H9 (cell line): ENCODE measurements at regions not wholly inside any gene's neighbourhood (a gene's known extent, or its start where the extent isn't known, plus 50 kb on each side); places are given as distances from the start of the nearest gene placed in this dataset.

Experiments used
- DNase-seq: peaks from one replicate; pipeline ENCODE4 v3.0.0-alpha.2; 2017
- H2AFZ ChIP-seq: one replicate; pipeline ENCODE4 v1.6.1; 2013; ENCODE audit warnings: mild to moderate bottlenecking, low read length, control low read depth, moderate library complexity
- H2AK5ac ChIP-seq: 2 replicates; pipeline ENCODE4 v1.6.1; 2013; ENCODE audit warnings: low read length, control low read depth, mixed read lengths; ENCODE audit not compliant: insufficient read length
- H2BK120ac ChIP-seq: one replicate; pipeline ENCODE4 v1.6.1; 2013; ENCODE audit warnings: low read depth, mild to moderate bottlenecking, low read length, control low read depth, inconsistent platforms; ENCODE audit not compliant: poor library complexity, severe bottlenecking
- H2BK12ac ChIP-seq: 2 replicates; pipeline ENCODE4 v1.6.1; 2013; ENCODE audit warnings: low read length, control low read depth, mixed read lengths, low read depth; ENCODE audit not compliant: insufficient read length
- H2BK15ac ChIP-seq: 2 replicates; pipeline ENCODE4 v1.6.1; 2013; ENCODE audit warnings: low read depth, low read length, control low read depth
- H2BK20ac ChIP-seq: one replicate; pipeline ENCODE4 v1.6.1; 2013; ENCODE audit warnings: low read depth, mild to moderate bottlenecking, low read length, control low read depth, inconsistent platforms; ENCODE audit not compliant: poor library complexity, severe bottlenecking
- H2BK5ac ChIP-seq: 2 replicates; pipeline ENCODE4 v1.6.1; 2013; ENCODE audit warnings: low read length, control low read depth, mixed read lengths; ENCODE audit not compliant: insufficient read length
- H3K14ac ChIP-seq: 2 replicates; pipeline ENCODE4 v1.6.1; 2013; ENCODE audit warnings: low read length, control low read depth; ENCODE audit not compliant: insufficient read depth
- H3K18ac ChIP-seq: 2 replicates; pipeline ENCODE4 v1.6.1; 2013; ENCODE audit warnings: low read depth, mild to moderate bottlenecking, mixed read lengths, low read length, control low read depth; ENCODE audit not compliant: insufficient read length
- H3K23ac ChIP-seq: 2 replicates; pipeline ENCODE4 v1.6.1; 2013; ENCODE audit warnings: low read length, control low read depth, mixed read lengths, low read depth; ENCODE audit not compliant: insufficient read length
- H3K23me2 ChIP-seq: 2 replicates; pipeline ENCODE4 v1.6.1; 2013; ENCODE audit warnings: low read depth, mild to moderate bottlenecking, mixed read lengths, low read length, control low read depth; ENCODE audit not compliant: insufficient read length, poor library complexity, severe bottlenecking
- H3K27ac ChIP-seq: 2 replicates; pipeline ENCODE4 v1.5.1; 2013; ENCODE audit warnings: low read length, control low read depth, mixed read lengths, low read depth; ENCODE audit not compliant: insufficient read length
- H3K27me3 ChIP-seq: 2 replicates; pipeline ENCODE4 v1.6.1; 2013; ENCODE audit warnings: low read length, control low read depth, inconsistent platforms; ENCODE audit not compliant: insufficient read depth
- H3K4ac ChIP-seq: 2 replicates; pipeline ENCODE4 v1.6.1; 2013; ENCODE audit warnings: low read depth, mild to moderate bottlenecking, control low read depth, inconsistent platforms, low read length, moderate library complexity
- H3K4me1 ChIP-seq: 2 replicates; pipeline ENCODE4 v1.6.1; 2013; ENCODE audit warnings: low read length, control low read depth, inconsistent platforms; ENCODE audit not compliant: insufficient read depth
- H3K4me2 ChIP-seq: 2 replicates; pipeline ENCODE4 v1.6.1; 2013; ENCODE audit warnings: low read length, control low read depth, mixed read lengths; ENCODE audit not compliant: insufficient read length, insufficient read depth
- H3K56ac ChIP-seq: 2 replicates; pipeline ENCODE4 v1.6.1; 2013; ENCODE audit warnings: low read depth, mild to moderate bottlenecking, mixed read lengths, low read length, control low read depth; ENCODE audit not compliant: insufficient read length
- H3K79me1 ChIP-seq: 2 replicates; pipeline ENCODE4 v1.6.1; 2013; ENCODE audit warnings: low read depth, mild to moderate bottlenecking, moderate library complexity, low read length, control low read depth, inconsistent platforms; ENCODE audit not compliant: insufficient read depth, poor library complexity, severe bottlenecking
- H3K79me2 ChIP-seq: 2 replicates; pipeline ENCODE4 v1.6.1; 2013; ENCODE audit warnings: low read length, control low read depth, inconsistent platforms; ENCODE audit not compliant: insufficient read depth
- H3K9ac ChIP-seq: 2 replicates; pipeline ENCODE4 v1.6.1; 2013; ENCODE audit warnings: low read length, control low read depth, mixed read lengths; ENCODE audit not compliant: insufficient read length; ENCODE audit errors: extremely low read depth
- H3K9me3 ChIP-seq: one replicate; pipeline ENCODE4 v1.6.1; 2013; ENCODE audit warnings: low read depth, low read length, inconsistent platforms; ENCODE audit not compliant: control insufficient read depth
- H3T11ph ChIP-seq: one replicate; pipeline ENCODE4 v1.6.1; 2013; ENCODE audit warnings: mild to moderate bottlenecking, low read length, control low read depth, inconsistent platforms
- H4K20me1 ChIP-seq: one replicate; pipeline ENCODE4 v1.6.1; 2013; ENCODE audit not compliant: control insufficient read depth, insufficient read length, insufficient read depth
- H4K5ac ChIP-seq: 2 replicates; pipeline ENCODE4 v1.6.1; 2013; ENCODE audit warnings: low read depth, mild to moderate bottlenecking, mixed read lengths, low read length, control low read depth; ENCODE audit not compliant: insufficient read length
- H4K8ac ChIP-seq: replicated peaks from 2 replicates; pipeline ENCODE4 v1.6.1; 2013; ENCODE audit warnings: low read length, control low read depth, mixed read lengths, low read depth; ENCODE audit not compliant: insufficient read length
- H4K91ac ChIP-seq: 2 replicates; pipeline ENCODE4 v1.6.1; 2013; ENCODE audit warnings: low read depth, mild to moderate bottlenecking, moderate library complexity, mixed read lengths, low read length, control low read depth; ENCODE audit not compliant: insufficient read length
- H3K27ac Mint-ChIP-seq, 3 experiments: 2 replicates in 2 of 3; 3 replicates in 1 of 3; pipeline ENCODE4 v1.8.0; 2020 to 2021; ENCODE audit warnings: mixed read lengths in 3 of 3, mild to moderate bottlenecking in 1 of 3, moderate library complexity in 1 of 3
- H3K27me3 Mint-ChIP-seq: 2 replicates; pipeline ENCODE4 v1.8.0; 2021; ENCODE audit warnings: low read depth, mild to moderate bottlenecking, moderate library complexity, mixed read lengths
- H3K36me3 Mint-ChIP-seq, 3 experiments: 2 replicates in 2 of 3; 3 replicates in 1 of 3; pipeline ENCODE4 v1.8.0; 2020 to 2021; ENCODE audit warnings: low read depth in 3 of 3, mixed read lengths in 3 of 3; ENCODE audit not compliant: insufficient read depth in 1 of 3
- H3K4me1 Mint-ChIP-seq, 2 experiments: 2 replicates each; pipeline ENCODE4 v1.8.0; 2020; ENCODE audit warnings: mixed read lengths in 2 of 2
- H3K4me3 Mint-ChIP-seq, 2 experiments: 2 replicates in 1 of 2; 3 replicates in 1 of 2; pipeline ENCODE4 v1.8.0; 2020 to 2021; ENCODE audit warnings: mild to moderate bottlenecking in 2 of 2, mixed read lengths in 2 of 2, moderate library complexity in 1 of 2
- H3K9me3 Mint-ChIP-seq, 2 experiments: 2 replicates in 1 of 2; 3 replicates in 1 of 2; pipeline ENCODE4 v1.8.0; 2020; ENCODE audit warnings: mild to moderate bottlenecking in 2 of 2, mixed read lengths in 2 of 2, moderate library complexity in 1 of 2
- CTCF ChIP-seq: fragments of 200-600 bp; sonication (generic); conservative IDR thresholded peaks from 3 replicates; pipeline ENCODE4 v1.8.0; 2021; ENCODE audit warnings: antibody characterized with exemption, mild to moderate bottlenecking
- WGBS: extraction: QIAGEN DNeasy Blood & Tissue Kit; methylation state at CpG from one replicate; pipeline ENCODE4 v1.1.7; 2013; ENCODE audit warnings: missing lambda C conversion rate, low lambda C conversion rate, mixed read lengths; ENCODE audit not compliant: insufficient read length; ENCODE audit errors: extremely low coverage; 5-methylcytosine and 5-hydroxymethylcytosine counted together

DNA sequence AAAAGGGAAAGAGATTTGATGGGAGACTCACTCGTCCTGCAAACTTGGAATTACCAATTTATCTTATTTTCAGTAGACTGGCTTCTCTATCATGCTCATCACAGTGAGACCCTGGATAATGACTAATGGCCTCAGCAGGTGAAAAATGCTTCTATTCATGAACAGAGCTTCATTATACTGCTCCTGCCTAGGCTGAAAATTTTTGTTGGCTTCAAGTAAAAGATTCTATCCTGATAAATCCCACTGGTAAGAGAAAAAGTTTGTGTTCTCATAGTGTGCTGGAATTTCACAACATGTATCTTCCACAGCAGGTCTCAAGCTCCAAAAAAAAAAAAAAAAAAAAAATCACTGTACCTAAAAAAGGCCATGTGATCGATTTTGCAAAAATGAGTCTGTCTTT is 329.3 kb upstream of the FZD8 start:
- no peaks in the 10 kb centered on the region for H3K9me3 ChIP-seq
- no peak overlapping the region for H3K56ac ChIP-seq
- H4K20me1 ChIP-seq: no peaks in the 10 kb centered on the region
- no peaks in the 10 kb centered on the region for H3K23me2 ChIP-seq
- H3K23ac ChIP-seq: no peak overlapping the region
- Mint-ChIP-seq H3K4me3 (no peak overlapping the region), H3K27ac (no peak overlapping the region), H3K36me3 (peaks cover 0 to 9% (median 0%) of the 10 kb centered on the region in 3 experiments; a peak in 2 of 7 replicates), H3K27me3 (peaks cover 93% of the 10 kb centered on the region), H3K9me3 (peaks cover 6 to 14% of the 10 kb centered on the region in 2 experiments), H3K4me1 (peaks cover 23 to 24% of the 10 kb centered on the region in 2 experiments)
- H3K79me1 ChIP-seq: no peaks in the 10 kb centered on the region
- no peak overlapping the region for H3K4me2 ChIP-seq
- H3K4me1 ChIP-seq: no peaks in the 10 kb centered on the region
- H3K14ac ChIP-seq: no peak overlapping the region
- H3K27me3 ChIP-seq: peaks cover 44% of the 10 kb centered on the region
- no peak overlapping the region for H4K8ac ChIP-seq
- no peak overlapping the region for H2BK15ac ChIP-seq
- no peak overlapping the region for H2AK5ac ChIP-seq
- H2BK5ac ChIP-seq: no peak overlapping the region
- H3K4ac ChIP-seq: no peak overlapping the region
- H2BK20ac ChIP-seq: no peak overlapping the region
- H4K91ac ChIP-seq: no peak overlapping the region
- no peak overlapping the region for H3K18ac ChIP-seq
- H4K5ac ChIP-seq: no peak overlapping the region
- H2BK12ac ChIP-seq: no peak overlapping the region
- H3K79me2 ChIP-seq: no peaks in the 10 kb centered on the region
- no peak for DNase-seq
- WGBS: no CpG with 5 or more reads among the region's 2 CpGs
- no peak overlapping the region for H2AFZ ChIP-seq
- no peak for TF ChIP-seq CTCF
- H3K27ac ChIP-seq: no peak overlapping the region
- no peak overlapping the region for H3T11ph ChIP-seq
- H3K9ac ChIP-seq: no peak overlapping the region
- H2BK120ac ChIP-seq: no peak overlapping the region
